Fibroblast of the conjunctiva (primary cell): ENCODE measurements at regions not wholly inside any gene's neighbourhood (a gene's known extent, or its start where the extent isn't known, plus 50 kb on each side); places are given as distances from the start of the nearest gene placed in this dataset.

ENCODE experiments used
- DNase-seq: peaks from one replicate; pipeline ENCODE4 v3.0.0-alpha.2; 2010; ENCODE audit warnings: low read depth

- no peak for DNase-seq
These were observed 228.6 kb upstream of the TMEM72 start for GRCh38 chr10:44682507-44682906.

- DNase-seq, result no peak
These were observed 226.5 kb upstream of the TMEM72 start for GRCh38 chr10:44684661-44685060.

GRCh38 chr10:44685220-44685619 lies 225.9 kb upstream of the TMEM72 start:
- no peak for DNase-seq

- no peak for DNase-seq
These were observed 225.4 kb upstream of the TMEM72 start for GRCh38 chr10:44685747-44686146.

- DNase-seq, result no peak
These were observed 221.8 kb upstream of the TMEM72 start for GRCh38 chr10:44689368-44689767.

- peak; percentile 77 for DNase-seq
These were observed 214.6 kb upstream of the TMEM72 start for GRCh38 chr10:44696496-44696895.

- DNase-seq, result no peak
These were observed 214.0 kb upstream of the TMEM72 start for GRCh38 chr10:44697116-44697515.

- DNase-seq, result no peak
These were observed 208.6 kb upstream of the TMEM72 start for GRCh38 chr10:44702531-44702930.

- no peak for DNase-seq
These were observed 207.6 kb upstream of the TMEM72 start for GRCh38 chr10:44703241-44704155.

- DNase-seq, result no peak
These were observed 206.5 kb upstream of the TMEM72 start for GRCh38 chr10:44704616-44705015.

- peak; percentile 88 for DNase-seq
These were observed 204.4 kb upstream of the TMEM72 start for GRCh38 chr10:44706745-44707144.

GRCh38 chr10:44713307-44713706 lies 197.8 kb upstream of the TMEM72 start:
- no peak for DNase-seq

GRCh38 chr10:44714451-44714850 lies 196.7 kb upstream of the TMEM72 start:
- DNase-seq, result no peak

GRCh38 chr10:44715136-44715535 lies 196.0 kb upstream of the TMEM72 start:
- no peak for DNase-seq

GRCh38 chr10:44716470-44717015 lies 194.6 kb upstream of the TMEM72 start:
- no peak for DNase-seq

GRCh38 chr10:44723082-44723481 lies 188.1 kb upstream of the TMEM72 start:
- no peak for DNase-seq

- DNase-seq, result no peak
These were observed 187.4 kb upstream of the TMEM72 start for GRCh38 chr10:44723619-44724325.

- DNase-seq, result no peak
These were observed 186.5 kb upstream of the TMEM72 start for GRCh38 chr10:44724415-44725174.

GRCh38 chr10:44725404-44725803 lies 185.7 kb upstream of the TMEM72 start:
- DNase-seq, result no peak

- DNase-seq, result no peak
These were observed 179.9 kb upstream of the TMEM72 start for GRCh38 chr10:44731283-44731682.

GRCh38 chr10:44733501-44734488 lies 177.3 kb upstream of the TMEM72 start:
- no peak for DNase-seq
